AG20443 (cell line): ENCODE measurements at regions not wholly inside any gene's neighbourhood (a gene's known extent, or its start where the extent isn't known, plus 50 kb on each side); places are given as distances from the start of the nearest gene placed in this dataset.
A peak's percentile ranks its signal among the peaks of the same experiment; 100 is the strongest.
"Not testable (repeated sequence)": the region's sequence is repeated elsewhere in the genome, so short reads cannot be mapped to it uniquely, and the experiment has no call there.

Experiments used
- DNase-seq: peaks from one replicate; pipeline ENCODE4 v3.0.0; 2012; ENCODE audit warnings: low spot score, mixed read lengths

GRCh38 chr11:49499117-49499516 lies 290.7 kb upstream of the FOLH1 start:
- DNase-seq = no peak

GRCh38 chr11:49505231-49505630 lies 296.8 kb upstream of the FOLH1 start:
- DNase-seq = no peak

GRCh38 chr11:49526240-49526829 lies 317.9 kb upstream of the FOLH1 start:
- peak; percentile 5 for DNase-seq

- no peak for DNase-seq
These were observed 324.8 kb upstream of the FOLH1 start for GRCh38 chr11:49533204-49533603.

- DNase-seq = not testable (repeated sequence)
These were observed 330.5 kb upstream of the FOLH1 start for GRCh38 chr11:49538927-49539326.

- DNase-seq = not testable (repeated sequence)
These were observed 350.0 kb upstream of the FOLH1 start for GRCh38 chr11:49558261-49558847.

GRCh38 chr11:49560593-49560992 lies 352.2 kb upstream of the FOLH1 start:
- not testable (repeated sequence) for DNase-seq

- DNase-seq = not testable (repeated sequence)
These were observed 353.0 kb upstream of the FOLH1 start for GRCh38 chr11:49561240-49561880.

GRCh38 chr11:49562262-49562661 lies 353.9 kb upstream of the FOLH1 start:
- not testable (repeated sequence) for DNase-seq

- DNase-seq = not testable (repeated sequence)
These were observed 371.1 kb upstream of the FOLH1 start for GRCh38 chr11:49579492-49579891.

GRCh38 chr11:49585495-49585894 lies 366.7 kb upstream of the OR4C13 start:
- DNase-seq = not testable (repeated sequence)

- DNase-seq = not testable (repeated sequence)
These were observed 343.3 kb upstream of the OR4C13 start for GRCh38 chr11:49608892-49609291.

GRCh38 chr11:49623872-49624271 lies 328.3 kb upstream of the OR4C13 start:
- not testable (repeated sequence) for DNase-seq

- not testable (repeated sequence) for DNase-seq
These were observed 281.5 kb upstream of the OR4C13 start for GRCh38 chr11:49670705-49671104.

GRCh38 chr11:49702121-49702520 lies 250.1 kb upstream of the OR4C13 start:
- not testable (repeated sequence) for DNase-seq

GRCh38 chr11:49750447-49750846 lies 201.7 kb upstream of the OR4C13 start:
- not testable (repeated sequence) for DNase-seq

- not testable (repeated sequence) for DNase-seq
These were observed 201.2 kb upstream of the OR4C13 start for GRCh38 chr11:49750960-49751359.

GRCh38 chr11:49780791-49781190 lies 171.4 kb upstream of the OR4C13 start:
- DNase-seq = not testable (repeated sequence)

GRCh38 chr11:49782000-49782399 lies 170.2 kb upstream of the OR4C13 start:
- not testable (repeated sequence) for DNase-seq

GRCh38 chr11:49783841-49784240 lies 168.3 kb upstream of the OR4C13 start:
- not testable (repeated sequence) for DNase-seq

GRCh38 chr11:49789787-49790186 lies 162.4 kb upstream of the OR4C13 start:
- DNase-seq = not testable (repeated sequence)

GRCh38 chr11:49798206-49798837 lies 153.9 kb upstream of the OR4C13 start:
- not testable (repeated sequence) for DNase-seq
